NCI-H1436 treated with DMSO at 0.1 percent for 48 hours (cell line): ENCODE measurements at regions not wholly inside any gene's neighbourhood (a gene's known extent, or its start where the extent isn't known, plus 50 kb on each side); places are given as distances from the start of the nearest gene placed in this dataset.
"Not testable (repeated sequence)": the region's sequence is repeated elsewhere in the genome, so short reads cannot be mapped to it uniquely, and the experiment has no call there.

Source experiments
- DNase-seq: peaks from one replicate; lab custom pipeline; 2025; lab: John Stamatoyannopoulos, UW

DNA sequence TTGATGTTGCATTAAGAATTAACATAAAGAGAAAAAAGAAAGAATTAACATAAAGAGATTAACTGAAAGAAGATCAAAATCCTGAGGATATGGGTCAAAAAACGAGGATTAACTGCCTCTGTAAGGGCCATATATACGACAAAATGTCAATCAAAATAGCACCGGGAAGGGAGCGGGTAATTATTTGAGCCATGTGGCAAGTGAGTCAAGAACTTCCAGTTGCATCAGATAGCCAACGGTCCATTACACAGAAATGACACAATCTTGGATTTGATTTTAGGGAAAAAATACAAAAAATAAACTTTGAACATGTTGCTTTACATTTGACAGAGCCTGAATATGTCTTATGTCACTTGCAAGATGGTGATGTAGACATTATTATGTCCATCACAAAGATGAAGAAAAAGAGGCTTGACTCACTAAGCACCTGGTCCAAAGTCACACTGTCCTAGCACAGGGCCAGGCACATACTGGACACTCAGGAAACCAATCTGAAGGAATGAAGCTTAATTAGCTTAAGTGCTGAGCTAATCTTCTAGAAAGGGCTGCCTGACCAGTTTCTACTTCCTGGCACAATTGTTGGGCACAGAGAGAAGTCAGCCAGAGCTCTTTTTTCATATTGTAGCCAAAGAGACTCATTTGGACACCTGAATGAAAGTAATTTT, 273.2 kb upstream of the PAPPA start:
- no peak for DNase-seq

DNA sequence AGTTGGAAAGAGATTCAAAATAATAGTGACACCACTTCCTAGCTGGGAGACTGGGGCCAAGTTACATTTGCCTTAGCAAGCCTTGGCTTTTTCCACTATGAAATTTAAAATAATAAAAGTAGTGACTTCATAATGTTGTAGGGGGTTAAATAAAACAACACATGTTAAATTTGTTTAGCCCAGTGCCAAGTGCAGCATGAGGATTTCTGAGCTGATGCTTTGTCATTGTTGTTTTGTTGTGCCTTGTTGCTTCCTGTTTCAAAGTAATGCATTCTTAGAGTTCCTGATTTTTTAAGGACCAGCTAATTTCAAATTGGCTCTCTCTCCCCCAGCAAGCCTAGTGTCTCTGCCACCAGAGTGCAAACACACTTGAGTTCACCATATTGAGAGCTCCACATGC, 270.7 kb upstream of the PAPPA start:
- no peak for DNase-seq

DNA sequence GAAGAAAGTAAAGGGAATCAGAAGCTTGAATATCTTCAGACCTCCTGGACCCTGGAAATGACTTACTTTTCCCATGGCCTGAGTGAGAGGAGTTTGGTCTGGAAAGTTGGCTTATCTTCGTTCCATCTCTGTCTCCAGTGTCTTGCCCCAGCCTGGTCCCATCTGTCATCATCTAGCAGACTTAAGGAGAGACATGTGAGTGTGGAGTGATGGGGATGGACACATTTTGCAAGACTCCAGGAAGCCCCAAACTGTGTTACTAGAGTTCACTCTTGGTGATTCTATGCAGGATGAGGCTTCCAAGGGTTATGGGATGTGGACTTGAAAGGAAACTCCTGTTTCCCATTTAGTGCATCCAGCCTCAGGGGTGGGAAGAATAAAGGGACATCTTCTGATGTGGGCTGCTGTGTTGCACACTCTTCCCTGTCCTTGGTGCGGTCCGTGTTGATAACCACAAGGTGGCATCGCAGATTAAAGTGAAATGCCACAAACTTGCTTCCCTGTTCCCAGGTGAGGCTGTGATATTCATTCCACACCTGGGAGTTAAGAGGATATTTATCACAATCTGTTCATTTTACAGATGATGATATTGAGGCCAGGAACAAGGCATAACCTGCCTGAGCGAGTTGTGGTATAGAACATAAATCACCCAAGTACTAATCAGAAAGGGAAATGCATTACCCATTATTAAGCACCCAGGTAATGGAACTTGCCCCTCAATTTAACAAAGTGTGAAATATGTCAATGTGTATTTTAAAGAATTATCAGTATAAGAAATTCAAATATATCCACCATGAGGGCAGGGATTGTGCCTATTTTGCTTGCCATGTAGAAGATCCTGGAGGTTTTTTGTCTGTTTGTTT, 269.9 kb upstream of the PAPPA start:
- no peak for DNase-seq

DNA sequence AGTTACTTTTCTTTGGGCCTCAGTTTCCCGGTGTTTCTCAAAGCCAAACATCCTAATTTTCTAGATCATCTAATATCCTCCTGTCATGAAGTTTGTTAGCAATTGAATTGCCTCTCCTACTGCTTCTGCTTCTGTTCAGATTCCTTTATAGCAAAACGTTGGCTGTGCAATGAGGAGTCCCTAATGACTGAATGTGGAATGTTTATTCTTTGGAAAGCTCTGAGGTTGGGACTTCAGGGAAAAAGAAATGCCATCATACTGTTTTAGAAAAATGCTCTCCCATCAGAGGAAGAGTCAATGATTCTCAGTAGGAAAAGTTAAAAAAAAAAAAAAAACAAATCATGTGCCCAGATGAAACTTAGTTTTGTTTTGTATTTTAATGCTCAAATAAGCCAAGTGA, 268.7 kb upstream of the PAPPA start:
- DNase-seq: no peak

DNA sequence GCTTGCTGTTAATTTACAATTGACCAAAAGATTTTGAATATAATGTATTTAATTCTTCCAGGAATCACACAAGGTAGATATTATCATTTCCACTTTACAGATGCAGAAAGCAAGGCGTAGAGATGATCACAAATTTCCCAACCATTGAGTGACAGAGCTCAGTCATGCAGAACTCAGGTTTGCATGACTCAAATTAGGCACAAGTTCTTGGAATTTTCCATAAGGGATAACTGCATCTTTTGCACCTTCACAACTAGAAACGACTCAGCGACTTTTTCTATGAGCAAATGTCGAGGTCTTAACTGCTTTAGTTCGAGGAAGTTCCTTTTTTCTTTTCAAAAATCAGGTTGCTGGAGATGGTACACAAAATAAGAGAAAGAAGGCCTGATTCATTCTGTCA, 265.5 kb upstream of the PAPPA start:
- no peak for DNase-seq

DNA sequence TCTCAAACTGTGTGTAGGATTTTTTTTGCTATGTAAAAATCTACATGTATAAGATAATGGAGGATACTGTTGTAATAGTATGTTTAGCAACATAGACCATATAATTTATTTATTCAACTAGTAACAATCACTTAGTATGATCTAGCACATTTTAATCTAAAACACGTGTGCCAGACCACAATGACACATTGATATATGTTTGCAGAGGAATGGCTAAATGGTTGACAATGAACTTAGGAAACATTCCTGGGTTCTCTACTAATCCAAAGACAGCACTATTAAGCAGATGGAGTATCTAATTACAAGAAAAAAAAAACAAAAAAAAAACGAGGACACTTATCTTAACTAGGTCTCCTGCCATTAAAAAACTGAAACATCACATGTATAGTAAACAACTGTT, 261.7 kb upstream of the PAPPA start:
- DNase-seq: no peak

DNA sequence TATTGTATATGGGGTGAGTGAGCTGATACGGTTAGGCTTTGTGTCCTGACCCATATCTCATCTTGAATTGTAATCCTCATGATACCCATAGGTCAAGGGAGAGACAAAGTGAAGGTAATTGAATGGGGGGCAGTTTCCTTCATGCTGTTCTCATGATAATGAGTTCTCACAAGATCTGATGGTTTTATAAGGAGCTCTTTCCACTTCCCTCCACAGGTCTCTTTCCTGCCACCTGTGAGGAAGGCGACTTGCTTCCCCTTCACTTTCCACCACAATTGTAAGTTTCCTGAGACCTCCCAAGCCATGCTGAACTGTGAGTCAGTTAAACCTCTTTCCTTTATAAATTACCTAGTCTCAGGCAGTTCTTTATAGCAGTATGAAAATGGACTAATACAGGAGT, 255.1 kb upstream of the PAPPA start:
- DNase-seq: not testable (repeated sequence)

DNA sequence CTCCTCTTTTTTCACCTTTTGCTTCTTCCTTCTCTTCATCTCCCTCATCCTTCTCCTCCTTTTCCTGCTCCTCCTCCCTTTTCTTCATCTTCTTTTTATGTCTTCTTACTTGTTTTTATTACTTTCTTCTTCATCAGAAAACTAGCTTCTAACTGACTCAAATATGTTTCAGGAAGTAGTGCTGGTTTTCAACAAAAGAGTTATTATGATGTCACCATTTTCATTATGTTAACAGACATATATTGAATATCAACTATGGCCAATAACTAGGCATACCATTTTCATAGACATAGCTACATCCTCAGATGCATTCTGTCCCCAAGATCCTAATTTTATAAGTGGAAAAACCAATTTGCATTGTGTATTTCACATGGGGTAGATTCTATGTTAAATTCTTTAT, 252.9 kb upstream of the PAPPA start:
- no peak for DNase-seq

DNA sequence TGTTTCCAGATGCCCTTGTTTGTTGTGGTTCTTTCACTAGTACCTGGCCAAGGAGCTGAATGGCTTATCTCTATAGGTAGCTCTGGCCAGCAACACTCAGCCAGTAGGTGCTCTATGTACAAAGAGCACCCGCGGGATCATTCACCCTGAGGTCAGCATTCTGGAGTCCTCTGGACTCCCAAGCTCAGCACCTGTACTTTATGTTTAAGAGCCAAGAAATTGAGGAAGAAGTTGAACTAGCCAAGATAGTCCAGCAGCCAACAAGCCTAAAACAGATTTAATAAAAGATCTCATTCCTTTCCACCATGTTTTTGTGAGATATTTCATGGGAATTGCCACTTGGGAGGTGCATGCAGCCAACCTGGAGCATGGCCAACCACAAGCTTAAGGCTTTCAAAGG, 242.6 kb upstream of the PAPPA start:
- no peak for DNase-seq

DNA sequence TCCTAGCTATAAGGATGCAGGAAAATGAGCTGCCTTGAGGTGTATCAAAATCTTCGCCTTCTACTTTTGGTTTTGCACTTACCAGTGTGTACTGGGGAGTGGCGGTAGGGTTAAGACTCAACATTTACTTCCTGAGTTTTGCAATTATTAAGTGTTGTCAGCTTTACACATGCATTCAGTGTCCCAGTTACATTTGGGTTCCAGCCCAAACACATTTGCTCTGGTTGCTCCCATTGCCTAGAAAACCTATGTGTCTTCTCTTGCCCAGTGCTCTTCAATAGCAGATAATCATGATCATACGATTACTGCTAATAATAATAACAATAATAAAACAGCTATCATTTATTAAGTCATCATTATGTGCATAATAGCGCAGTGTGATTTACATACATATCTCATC, 241.5 kb upstream of the PAPPA start:
- no peak for DNase-seq

DNA sequence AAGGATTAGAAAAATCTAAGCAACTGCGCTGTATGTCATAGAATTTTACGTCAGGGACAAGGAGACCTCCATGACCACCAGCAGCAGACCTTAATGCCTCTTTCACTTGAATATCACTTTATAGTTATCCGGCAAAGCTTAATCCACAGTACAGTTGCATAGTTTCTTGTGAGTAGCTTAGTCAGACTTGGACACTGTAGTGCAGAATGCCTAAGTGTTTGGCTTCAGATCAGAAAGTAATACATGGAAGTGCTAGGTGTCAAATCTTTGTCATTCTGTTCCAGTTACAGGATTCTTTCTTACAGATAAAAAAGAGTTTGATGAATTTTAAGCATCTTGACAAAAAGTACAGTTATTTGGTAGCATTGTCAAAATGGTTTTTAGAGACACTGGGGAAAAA, 239.9 kb upstream of the PAPPA start:
- no peak for DNase-seq

DNA sequence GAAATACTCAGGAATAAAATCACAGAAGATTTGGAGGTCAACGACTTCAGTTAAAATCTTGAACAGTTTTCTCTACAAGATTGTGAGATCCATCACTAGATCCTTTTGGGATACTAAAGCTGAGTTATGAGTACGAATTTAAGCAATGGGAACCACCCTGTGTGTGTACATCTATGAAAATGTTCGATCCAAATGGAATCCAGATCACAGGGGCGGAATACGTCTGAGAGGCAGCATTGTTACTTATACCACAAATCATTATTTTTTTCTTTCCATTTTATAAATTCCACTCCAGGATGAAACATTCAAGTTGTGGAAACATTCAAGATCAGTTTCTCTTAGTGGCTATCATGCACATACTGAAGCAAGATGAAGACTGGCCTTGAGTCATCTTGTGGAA, 239.3 kb upstream of the PAPPA start:
- DNase-seq: no peak

DNA sequence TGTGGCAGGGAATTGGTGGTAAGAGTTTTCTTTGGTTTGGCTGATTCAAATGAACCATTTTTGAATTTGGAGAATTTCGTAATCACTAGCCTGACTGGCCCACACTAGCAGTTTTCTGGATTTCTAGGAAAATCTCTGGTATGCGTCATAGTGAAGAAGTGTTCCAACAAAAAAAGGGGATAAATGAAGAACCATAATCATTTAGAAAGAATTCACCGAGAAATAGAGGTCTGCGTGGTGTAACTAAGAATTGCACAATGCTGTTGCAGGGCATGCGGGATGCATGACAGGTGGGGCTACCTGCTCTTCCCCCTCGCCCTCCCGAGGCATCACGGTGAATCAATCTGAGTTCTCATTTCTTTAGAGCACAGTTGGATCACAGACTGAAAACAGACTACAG, 232.3 kb upstream of the PAPPA start:
- DNase-seq: no peak

DNA sequence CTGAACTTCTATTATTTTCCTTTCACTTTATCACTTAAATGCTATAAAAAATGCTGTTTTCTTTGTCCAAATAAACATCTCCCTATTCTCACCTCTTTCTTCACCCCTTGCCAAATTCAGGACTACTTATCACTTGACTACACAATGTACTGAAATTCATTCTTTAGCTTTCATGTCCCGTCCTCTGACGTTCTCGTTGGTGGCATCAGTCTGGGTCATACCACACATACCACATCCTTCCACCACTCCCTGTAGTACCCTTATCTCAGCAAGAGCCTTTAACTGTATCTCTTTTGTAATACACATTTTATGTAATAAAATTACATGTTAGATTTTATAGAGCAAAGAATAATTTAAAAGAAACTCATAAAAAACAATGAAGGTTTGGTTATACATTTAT, 231.1 kb upstream of the PAPPA start:
- no peak for DNase-seq

DNA sequence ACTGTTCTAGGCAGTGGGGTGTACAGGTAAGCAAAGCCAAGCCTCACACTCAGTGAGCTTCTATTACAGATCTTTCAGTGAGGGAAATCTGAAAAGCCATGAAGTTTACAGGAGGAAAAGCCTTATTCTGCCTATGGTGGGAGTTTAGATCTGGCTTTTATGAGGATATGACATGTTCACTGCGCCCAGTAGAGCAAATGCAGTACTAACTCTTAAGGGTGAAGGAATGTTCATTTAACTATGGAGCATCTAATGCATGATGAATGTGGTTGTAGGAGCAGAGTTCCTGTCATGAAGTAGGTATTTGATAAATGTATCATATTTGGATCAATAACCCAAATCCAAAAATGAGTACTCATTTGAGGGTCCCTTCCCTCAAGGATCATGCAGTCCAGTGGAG, 230.2 kb upstream of the PAPPA start:
- DNase-seq: no peak

DNA sequence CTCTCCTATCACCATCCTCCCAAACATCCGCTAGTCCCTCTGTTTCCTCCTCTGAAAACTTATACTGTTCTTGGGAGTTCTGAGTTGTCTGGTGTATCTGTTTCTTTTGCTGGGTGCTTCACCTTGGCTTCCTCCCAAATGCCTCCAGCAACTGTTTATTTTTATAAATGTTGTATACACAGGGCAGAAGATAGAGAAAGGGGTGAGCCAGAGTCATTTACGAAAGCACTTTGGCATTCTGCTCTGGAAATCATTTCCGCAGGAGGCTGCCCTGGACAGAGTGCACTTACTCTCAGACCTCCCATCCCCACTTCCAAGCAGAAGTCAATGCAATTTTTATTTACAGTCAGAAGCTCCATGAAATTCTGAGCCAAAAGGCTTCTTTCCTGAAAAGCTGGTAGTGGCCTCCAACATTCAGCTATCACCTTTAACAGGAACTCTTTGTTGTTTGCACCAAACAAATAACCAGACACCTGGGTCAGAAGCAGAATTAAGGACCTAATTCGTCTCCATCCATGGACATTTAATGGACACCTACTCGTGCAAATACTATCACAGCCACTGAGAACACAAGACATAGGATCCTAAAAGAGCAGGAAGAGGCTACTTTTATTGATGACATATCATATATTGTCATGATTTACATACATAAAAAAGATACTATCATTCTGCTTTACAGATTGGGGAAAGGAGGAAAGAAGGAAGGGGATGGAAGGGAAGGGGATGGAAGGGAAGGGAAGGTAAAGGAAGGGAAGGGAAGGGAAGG, 229.5 kb upstream of the PAPPA start:
- no peak for DNase-seq

DNA sequence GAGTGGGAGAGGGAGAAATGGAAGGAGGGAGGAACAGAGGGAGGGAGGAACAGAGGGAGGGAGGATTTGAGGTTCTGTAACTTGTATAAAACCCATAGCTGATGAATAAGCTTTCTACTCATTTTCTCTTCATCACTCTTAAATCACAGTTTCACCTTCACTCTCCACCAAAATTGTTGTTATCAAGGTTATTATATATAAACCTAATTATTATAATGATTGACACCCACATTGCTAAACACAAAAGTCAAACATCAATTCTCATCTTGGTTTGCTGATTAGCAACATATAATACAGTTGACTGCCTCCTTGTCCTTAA, 229.0 kb upstream of the PAPPA start:
- DNase-seq: no peak

DNA sequence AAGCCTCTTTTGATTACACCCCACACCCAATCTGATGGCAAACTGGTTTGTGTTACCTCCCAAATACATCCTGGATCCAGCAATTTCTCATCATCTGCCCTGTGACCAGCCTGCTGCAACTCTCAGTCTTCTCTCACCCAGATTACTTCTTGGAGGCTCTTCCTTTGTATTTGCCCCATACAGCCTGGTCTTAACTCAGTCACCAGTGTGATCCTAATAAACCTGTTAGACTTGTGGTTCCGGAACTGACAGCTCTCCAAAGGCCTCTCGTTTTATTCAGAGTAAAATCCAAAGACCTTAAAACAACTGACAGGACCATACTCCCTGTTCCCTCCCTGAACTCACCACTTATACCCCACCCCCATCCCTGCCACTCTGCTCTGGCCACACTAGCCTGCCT, 228.2 kb upstream of the PAPPA start:
- DNase-seq: no peak

DNA sequence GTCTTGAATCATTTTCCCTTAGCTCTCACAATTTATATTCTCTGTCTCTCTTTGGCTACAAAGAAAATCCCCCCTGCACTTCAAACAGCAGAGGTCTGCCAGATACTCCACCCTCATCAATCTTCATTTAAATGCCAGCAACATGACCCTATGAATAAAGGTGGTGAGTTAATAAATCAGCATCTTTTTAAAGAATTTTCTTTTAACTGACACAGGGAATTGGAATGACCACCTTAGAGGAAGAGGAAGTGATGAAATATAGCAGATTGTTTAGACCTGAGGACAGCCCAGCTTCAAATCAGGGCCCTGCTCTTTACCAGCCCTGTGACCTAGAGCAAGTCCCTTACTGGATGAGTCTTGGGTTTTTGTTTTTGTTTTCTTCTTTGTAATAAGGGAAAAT, 223.1 kb upstream of the PAPPA start:
- DNase-seq: no peak

DNA sequence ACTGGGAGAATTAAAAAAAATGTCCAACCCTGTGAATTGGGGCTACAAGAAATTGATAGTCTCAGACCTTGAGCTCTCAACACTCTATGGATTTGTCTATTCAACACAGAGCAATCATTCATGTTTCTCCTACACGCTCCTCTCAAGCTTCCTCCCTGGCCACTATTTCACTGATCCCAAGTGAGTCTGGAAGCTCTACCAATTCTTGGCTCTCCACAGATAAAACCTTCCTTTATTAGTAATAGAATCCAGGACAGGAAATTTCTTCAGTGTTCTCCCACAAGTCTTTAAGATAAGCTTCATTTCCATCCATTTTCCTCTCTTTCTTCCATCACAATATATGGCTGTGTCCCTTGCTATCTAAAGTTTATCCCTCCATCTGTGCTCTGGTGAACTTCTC, 215.1 kb upstream of the PAPPA start:
- no peak for DNase-seq

DNA sequence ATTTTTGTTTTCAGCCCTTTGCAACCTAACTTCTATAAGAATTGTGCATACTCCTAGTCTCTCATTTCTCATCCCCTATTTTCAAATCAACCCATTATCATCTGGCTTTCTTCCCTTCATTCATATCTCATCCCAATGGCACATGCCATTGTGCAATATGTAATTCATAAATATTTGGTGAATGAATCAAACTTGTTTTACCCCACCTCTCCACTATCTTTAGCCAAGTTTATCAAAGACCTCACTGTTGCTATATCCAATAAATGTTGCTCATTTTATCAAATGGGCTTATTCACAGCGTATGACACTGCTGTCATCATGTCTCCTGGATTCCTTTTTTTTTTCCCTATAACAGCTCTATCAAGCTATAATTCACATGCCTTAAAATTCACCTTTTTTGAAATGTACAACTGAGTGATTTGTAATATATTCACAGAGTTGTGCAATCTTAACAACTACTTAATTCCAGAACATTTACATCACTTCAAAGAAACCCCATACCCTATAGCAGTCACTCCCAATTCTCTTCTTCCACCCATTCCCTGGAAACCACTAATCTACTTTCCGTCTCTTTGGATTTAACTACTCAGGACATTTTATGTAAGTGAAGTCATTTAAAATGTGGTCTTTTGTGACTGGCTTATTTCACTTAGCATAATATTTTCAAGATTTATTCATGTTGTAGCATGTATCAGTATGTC, 214.4 kb upstream of the PAPPA start:
- no peak for DNase-seq

DNA sequence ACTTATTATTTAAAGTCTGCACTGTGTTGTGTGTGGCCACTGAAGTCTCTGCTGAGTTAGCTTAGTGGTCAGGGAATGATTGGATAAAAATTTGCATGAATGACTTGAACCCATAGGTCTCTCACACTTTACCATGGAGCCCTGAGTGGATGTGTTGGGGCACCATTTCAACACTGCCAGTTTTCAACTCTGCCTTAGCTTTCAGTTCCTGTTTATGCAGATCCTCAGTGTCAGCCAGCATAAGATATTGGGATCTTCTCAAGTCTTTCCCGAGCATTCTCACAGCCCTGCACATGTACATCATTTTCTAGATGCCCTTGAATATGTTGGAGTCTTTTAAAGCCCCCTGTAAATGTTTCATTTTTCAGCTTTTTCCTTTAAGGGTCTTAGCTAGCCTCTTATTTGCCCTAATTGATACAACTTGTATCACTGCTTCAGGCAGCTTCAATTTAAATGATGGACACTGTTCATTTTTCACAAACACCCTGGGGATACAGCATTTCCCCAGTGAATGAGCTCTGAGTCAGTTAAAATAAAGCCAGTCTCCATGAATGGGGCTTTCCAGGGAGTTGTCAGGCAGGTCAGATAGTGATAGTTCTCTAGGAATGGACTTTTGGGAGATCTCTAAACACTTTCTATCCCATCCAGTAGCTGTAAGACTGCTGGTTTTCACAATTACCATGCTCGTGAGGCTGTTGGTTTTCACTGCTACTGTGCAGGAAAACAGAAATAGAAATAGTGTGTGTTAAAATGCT, 211.9 kb upstream of the PAPPA start:
- DNase-seq: no peak
